Sigmoid colon (tissue), 6 donors: ENCODE measurements at regions not wholly inside any gene's neighbourhood (a gene's known extent, or its start where the extent isn't known, plus 50 kb on each side); places are given as distances from the start of the nearest gene placed in this dataset.

Experiments
- DNase-seq: peaks from one replicate; pipeline ENCODE4 v3.0.0-alpha.2; 2019
- H3K27ac ChIP-seq, 4 donors: fragments of 200-600 bp; sonication (generic); one replicate each; pipeline ENCODE4 v1.5.1; 2016 to 2019; ENCODE audit warnings: mild to moderate bottlenecking in 1 of 4
- H3K27me3 ChIP-seq, 3 donors: fragments of 200-600 bp; sonication (generic); one replicate each; pipeline ENCODE4 v1.5.1; 2019; ENCODE audit warnings: mild to moderate bottlenecking in 1 of 3
- H3K36me3 ChIP-seq, 4 donors: fragments of 200-600 bp; sonication (generic); one replicate each; pipeline ENCODE4 v1.5.1; 2016 to 2019
- H3K4me1 ChIP-seq, 4 donors: fragments of 200-600 bp; sonication (generic); one replicate each; pipeline ENCODE4 v1.5.1; 2017 to 2019
- H3K4me3 ChIP-seq, 4 donors: fragments of 200-600 bp; sonication (generic); one replicate each; pipeline ENCODE4 v1.5.1; 2017 to 2019; ENCODE audit warnings: mild to moderate bottlenecking in 2 of 4, moderate library complexity in 1 of 4
- H3K9me3 ChIP-seq, 4 donors: fragments of 200-600 bp in 3 of 4; sonication (generic) in 3 of 4; one replicate each; pipeline versions ENCODE4 v1.5.1 to v1.6.1; 2013 to 2019
- CTCF ChIP-seq, 4 experiments: fragments of 450-650 bp in 3 of 4; fragments of 200-600 bp in 1 of 4; IDR thresholded peaks; one replicate each; pipeline ENCODE4 v1.5.1; 2016 to 2019; ENCODE audit warnings: antibody characterized with exemption in 4 of 4, mild to moderate bottlenecking in 3 of 4, moderate library complexity in 2 of 4
- EP300 ChIP-seq, 4 donors: sonication (generic); formaldehyde crosslinking; IDR thresholded peaks; one replicate each; pipeline ENCODE4 v1.6.1; 2017; ENCODE audit warnings: antibody characterized with exemption in 4 of 4
- POLR2A ChIP-seq, 2 donors: fragments of 450-650 bp; IDR thresholded peaks; one replicate each; pipeline ENCODE4 v1.6.1; 2016; ENCODE audit warnings: antibody characterized with exemption in 2 of 2, mild to moderate bottlenecking in 2 of 2, moderate library complexity in 2 of 2
- POLR2AphosphoS5 ChIP-seq, 4 donors: sonication (generic); formaldehyde crosslinking; IDR thresholded peaks; one replicate each; pipeline ENCODE4 v1.6.1; 2017; ENCODE audit warnings: antibody characterized with exemption in 4 of 4
- WGBS, 2 donors: extraction: QIAGEN DNeasy Blood & Tissue Kit; methylation state at CpG; one replicate each; pipeline ENCODE4 v1.1.7; 2013; 5-methylcytosine and 5-hydroxymethylcytosine counted together
- intact Hi-C: fragments of 100-400 bp; cut with DNase I; formaldehyde crosslinking; loops from one replicate; pipeline ENCODE4 v1.15.1; 2023
- donor health status: healthy with polysubstance abuse.
- donor health status: healthy.

- intact Hi-C loops: no loop called here
- 28 to 64% methylated on average over 10 of the region's 10 CpGs for WGBS, 2 donors
- no peak overlapping the region for H3K27ac ChIP-seq
- H3K27me3 ChIP-seq: no peaks in the 10 kb centered on the region
- no peak for DNase-seq
- TF ChIP-seq POLR2AphosphoS5 (IDR thresholded peaks at IDR 0.05) (no peak), POLR2A (IDR thresholded peaks at IDR 0.05) (no peak), EP300 (IDR thresholded peaks at IDR 0.05) (no peak), CTCF (IDR thresholded peaks at IDR 0.05) (no peak)
- no peaks in the 10 kb centered on the region for H3K36me3 ChIP-seq
- H3K4me3 ChIP-seq: no peak overlapping the region
- no peaks in the 10 kb centered on the region for H3K9me3 ChIP-seq
- no peaks in the 10 kb centered on the region for H3K4me1 ChIP-seq
These were observed 195.8 kb downstream of the MTX2 start for GRCh38 chr2:176464886-176465564.

- Histone ChIP-seq H3K27me3 (no peaks in the 10 kb centered on the region), H3K4me1 (peaks cover 0 to 2% (median 0%) of the 10 kb centered on the region in 4 donors), H3K4me3 (no peak overlapping the region), H3K9me3 (no peaks in the 10 kb centered on the region), H3K27ac (no peak overlapping the region), H3K36me3 (no peaks in the 10 kb centered on the region)
- TF ChIP-seq POLR2AphosphoS5 (IDR thresholded peaks at IDR 0.05) (no peak), POLR2A (IDR thresholded peaks at IDR 0.05) (no peak), CTCF (IDR thresholded peaks at IDR 0.05) (no peak), EP300 (IDR thresholded peaks at IDR 0.05) (no peak)
- intact Hi-C loops: no loop called here
- WGBS, 2 donors: 72 to 83% methylated on average over 5 of the region's 5 CpGs
- no peak for DNase-seq
These were observed 197.7 kb downstream of the MTX2 start for GRCh38 chr2:176466918-176467452.

GRCh38 chr2:176467595-176467994 is 198.4 kb downstream of the MTX2 start:
- WGBS, 2 donors: 64 to 75% methylated on average over 6 of the region's 6 CpGs
- Histone ChIP-seq H3K4me1 (peaks cover 0 to 6% (median 1%) of the 10 kb centered on the region in 4 donors), H3K4me3 (no peak overlapping the region), H3K27ac (no peak overlapping the region), H3K27me3 (no peaks in the 10 kb centered on the region), H3K36me3 (no peaks in the 10 kb centered on the region), H3K9me3 (no peaks in the 10 kb centered on the region)
- intact Hi-C loops: no loop called here
- no peak for DNase-seq
- TF ChIP-seq CTCF (IDR thresholded peaks at IDR 0.05): no peak
- no peak for TF ChIP-seq POLR2A (IDR thresholded peaks at IDR 0.05)
- TF ChIP-seq EP300 (IDR thresholded peaks at IDR 0.05): no peak
- no peak for TF ChIP-seq POLR2AphosphoS5 (IDR thresholded peaks at IDR 0.05)

- Histone ChIP-seq H3K4me3 (no peak overlapping the region), H3K4me1 (peaks cover 0 to 16% (median 7%) of the 10 kb centered on the region in 4 donors), H3K27ac (no peak overlapping the region), H3K36me3 (no peaks in the 10 kb centered on the region), H3K9me3 (no peaks in the 10 kb centered on the region), H3K27me3 (no peaks in the 10 kb centered on the region)
- 52 to 79% methylated on average over 4 of the region's 4 CpGs for WGBS, 2 donors
- intact Hi-C loops: no loop called here
- TF ChIP-seq CTCF (IDR thresholded peaks at IDR 0.05): no peak
- TF ChIP-seq POLR2A (IDR thresholded peaks at IDR 0.05): no peak
- TF ChIP-seq EP300 (IDR thresholded peaks at IDR 0.05): no peak
- TF ChIP-seq POLR2AphosphoS5 (IDR thresholded peaks at IDR 0.05): no peak
- DNase-seq: no peak
These were observed 199.3 kb downstream of the MTX2 start for GRCh38 chr2:176468457-176469113.
